GM19463 (cell line): ENCODE measurements at regions not wholly inside any gene's neighbourhood (a gene's known extent, or its start where the extent isn't known, plus 50 kb on each side); places are given as distances from the start of the nearest gene placed in this dataset.
"Not testable (repeated sequence)": the region's sequence is repeated elsewhere in the genome, so short reads cannot be mapped to it uniquely, and the experiment has no call there.

Experiments used
- ATAC-seq: cut with Tn5 transposase; IDR thresholded peaks from one replicate; pipeline ENCODE4 v1.9.1; 2021; ENCODE audit warnings: mild to moderate bottlenecking, moderate library complexity; ENCODE audit not compliant: unreplicated experiment

DNA sequence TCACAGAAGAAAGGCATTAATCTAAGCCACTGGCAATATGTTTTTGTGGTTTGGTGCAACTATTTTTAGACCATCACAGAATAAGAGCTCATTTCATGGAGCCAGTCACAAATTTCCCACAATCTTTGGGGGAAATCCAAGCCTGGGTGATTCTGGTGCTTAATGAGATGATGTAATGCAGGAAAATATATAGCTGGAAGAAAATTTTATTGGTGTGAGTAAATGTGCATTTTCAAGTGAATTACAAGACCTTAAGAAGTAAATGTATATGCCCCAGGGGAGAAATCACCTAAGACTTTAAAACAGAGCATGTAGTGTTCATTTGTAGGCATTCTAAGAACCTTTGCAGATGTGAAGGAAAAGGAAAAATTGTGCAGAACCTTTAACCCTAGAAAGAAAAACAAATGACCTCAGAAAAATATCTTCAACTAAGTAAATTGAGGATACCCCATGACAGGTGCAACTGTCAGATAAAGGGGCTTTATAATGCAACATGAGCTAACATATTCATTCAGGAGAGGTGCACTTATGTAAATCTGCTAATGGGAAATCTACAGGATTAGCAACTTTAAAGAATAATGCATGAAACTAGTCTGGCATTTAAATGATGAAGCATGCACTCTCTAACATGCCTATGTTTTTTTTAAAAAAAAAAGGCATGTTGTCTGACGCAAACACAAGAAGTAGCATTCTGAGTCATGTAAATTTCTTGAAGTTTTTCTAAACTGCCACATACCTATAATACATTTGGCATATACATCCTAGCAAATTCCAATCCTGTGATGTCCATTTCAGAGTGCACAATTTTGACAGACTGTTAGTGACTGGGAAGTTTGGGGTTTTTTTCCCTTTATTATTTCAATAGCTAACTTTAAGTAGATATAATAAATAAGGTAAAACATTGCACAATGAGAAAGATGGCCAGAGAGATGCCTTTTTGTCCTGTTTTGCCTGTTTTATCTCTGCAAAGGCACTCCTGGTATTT, 105.1 kb downstream of the MEX3B start:
- ATAC-seq, result no peak

DNA sequence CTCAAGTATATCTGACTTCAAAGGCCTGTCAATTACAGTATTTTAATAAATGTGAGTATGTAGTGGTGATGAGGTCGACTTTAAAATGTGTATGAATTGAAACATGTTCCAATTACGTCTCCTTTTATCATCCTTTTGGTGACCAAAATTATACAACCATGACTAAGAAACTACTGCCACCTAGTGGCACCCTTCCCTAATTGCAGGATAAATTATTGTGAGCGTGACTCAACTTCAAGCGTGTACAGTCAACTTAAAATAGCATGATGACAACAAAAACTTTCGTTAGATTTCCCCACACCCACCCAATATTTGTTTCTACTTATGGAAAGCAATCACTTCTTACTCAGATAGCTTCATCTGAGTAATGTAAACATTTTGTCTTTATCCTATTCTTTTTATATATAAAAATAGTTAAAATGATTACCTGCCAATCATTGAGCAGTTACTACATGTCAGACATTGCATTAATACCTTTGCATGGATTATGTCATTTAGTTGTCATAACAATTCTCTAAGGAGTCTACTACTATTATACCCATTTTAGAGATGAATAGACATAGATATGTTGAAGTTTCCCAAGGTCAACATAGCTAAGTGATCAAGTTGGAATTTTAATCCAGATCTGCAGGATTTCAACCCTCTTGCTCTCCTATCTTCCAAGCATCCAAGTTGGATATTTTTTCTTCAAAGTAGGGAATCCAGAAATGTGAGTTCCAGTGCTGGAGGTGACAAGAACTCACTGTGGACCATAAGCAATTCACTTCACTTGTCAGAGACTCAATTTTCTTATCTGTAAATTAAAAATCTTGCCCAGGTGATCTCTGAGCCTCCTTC, 106.0 kb downstream of the MEX3B start:
- no peak for ATAC-seq

DNA sequence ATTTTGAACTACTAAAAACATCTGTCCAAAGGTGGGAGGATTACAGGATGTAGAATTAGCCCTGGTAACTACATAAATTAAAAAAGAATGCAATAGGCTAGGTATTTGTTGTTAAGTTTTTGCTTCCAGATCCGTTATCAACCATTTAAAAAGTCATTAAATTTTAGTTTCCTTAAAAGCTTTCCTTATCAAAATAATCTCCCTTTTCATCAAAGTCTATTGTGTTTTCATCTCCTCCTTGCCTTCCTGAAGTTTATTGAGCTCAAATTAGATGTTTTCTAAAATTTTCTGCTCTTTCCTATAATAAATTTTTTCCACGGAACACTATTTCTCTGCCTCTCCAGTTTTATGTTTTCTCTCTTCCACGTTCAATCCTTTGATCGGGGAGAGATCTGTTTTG, 108.6 kb downstream of the MEX3B start:
- ATAC-seq, result no peak

DNA sequence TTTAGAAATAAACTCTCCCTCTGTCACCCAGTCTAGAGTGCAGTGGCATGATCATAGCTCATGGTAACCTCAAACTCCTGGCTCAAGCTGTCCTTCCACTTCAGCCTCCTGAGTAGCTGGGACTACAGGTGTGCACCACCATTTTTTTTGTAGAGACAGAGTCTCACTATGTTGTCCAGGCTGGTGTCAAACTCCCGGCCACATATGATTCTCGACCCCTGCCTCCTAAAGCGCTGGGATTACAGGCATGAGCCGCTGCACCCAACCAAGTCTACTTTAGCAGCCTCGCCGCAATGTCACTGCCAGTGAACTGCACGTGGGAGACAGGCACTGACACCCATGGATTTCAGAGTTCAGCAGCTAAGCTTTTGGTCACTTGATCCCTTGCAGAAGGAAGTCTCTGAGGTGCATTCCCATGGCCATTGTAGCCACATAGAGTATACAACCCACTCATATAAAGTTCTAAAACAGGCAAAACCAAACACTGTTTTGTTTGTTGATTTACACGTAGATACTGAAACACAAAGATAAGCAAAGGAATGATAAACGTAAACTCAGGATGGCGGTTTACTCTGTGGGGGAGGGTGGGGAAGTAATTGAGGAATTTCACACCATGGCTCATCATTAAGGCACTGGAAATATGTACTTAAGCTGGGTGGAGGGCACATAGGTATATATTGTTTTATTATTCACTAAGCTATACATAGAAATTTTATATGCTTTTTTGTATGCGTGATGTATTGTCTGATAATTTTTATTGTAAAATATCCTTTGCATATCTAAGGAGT, 115.0 kb downstream of the MEX3B start:
- ATAC-seq, result no peak

DNA sequence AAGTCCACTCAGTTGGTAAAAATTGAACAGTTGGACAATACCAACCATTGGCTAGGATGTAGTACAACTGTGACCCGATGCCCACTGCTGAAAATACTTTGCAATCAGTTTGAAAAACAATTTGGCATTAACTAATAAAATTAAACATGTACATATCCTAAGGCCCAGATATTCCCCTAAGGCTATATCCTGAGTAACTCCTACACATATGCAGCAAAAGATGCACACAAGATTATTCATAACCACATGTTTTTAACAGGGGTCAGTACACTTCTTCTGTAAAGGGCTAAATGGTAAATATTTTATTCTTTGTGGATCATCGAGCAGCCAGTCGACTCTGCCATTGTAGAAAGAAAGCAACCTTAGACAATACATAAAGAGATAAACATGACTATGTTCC, 116.3 kb downstream of the MEX3B start:
- no peak for ATAC-seq

DNA sequence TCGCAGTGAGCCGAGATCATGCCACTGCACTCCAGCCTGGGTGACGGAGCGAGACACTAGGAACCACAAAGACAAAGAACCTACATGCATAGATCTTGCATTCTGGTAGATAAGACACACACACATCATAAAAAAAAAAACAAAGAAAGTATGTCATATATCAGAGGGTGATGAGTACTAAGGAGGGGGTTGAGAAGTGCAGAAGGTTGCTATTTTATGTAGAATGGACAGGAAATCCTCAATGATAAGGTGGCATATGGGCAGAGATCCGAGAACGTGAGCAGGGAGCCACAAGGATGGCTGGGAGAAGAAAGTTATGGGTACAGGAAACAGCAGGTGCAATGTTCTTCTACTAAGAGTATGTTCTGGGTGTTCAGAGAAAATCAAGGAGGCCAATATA, 118.8 kb downstream of the MEX3B start:
- no peak for ATAC-seq

DNA sequence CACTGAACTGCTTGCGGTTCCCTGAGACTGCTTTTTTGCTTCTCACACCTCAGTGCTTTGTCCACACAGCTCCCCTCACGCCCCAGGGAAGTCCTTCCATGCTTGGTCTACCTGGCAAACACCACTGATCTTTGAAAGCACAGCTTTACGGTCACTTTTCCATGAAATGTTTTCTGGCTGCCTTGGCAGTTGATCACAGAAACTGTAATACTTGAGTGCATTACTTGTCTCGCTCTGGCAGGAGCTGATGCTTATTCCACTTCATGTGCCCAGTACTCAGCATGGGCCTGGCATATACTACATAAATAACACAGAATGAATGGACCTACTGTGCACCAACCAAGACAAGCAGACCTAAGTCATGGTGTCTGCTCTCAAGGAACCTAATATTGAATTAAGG, 121.1 kb downstream of the MEX3B start:
- ATAC-seq, result no peak

DNA sequence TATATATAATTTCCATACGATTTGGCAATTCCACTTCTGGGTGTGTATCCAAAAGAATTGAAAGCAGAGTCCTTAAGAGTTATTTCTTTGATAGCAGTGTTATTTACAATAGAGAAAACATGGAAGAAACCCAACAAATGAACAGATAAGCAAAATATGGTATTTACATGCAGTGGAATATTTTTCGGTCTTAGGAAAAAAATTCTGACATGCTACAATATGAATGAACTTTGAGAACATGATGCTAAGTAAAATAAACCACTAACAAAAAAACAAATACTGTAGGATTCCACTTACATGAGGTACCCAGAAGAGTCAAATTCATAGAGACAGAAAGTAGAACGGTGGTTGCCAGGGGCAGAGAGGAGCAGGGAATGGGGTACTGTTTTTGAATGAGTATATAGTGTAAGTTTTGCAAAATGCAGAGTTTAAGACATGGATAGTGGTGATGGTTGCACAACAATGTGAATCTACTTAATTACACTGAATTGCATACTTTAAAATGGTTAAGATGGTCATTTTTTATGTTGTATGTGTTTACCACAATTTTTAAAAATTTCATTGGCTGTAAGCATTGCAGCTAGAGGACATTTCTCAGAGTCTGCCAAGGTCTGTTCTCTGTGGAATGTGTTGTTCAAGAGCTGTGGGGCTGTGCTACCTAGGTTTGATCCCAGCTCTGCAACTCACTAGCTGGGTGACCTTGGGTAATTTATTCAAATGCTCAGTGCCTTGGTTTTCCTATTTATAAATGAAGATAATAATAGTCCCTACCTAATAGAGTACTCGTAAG, 122.1 kb downstream of the MEX3B start:
- no peak for ATAC-seq

DNA sequence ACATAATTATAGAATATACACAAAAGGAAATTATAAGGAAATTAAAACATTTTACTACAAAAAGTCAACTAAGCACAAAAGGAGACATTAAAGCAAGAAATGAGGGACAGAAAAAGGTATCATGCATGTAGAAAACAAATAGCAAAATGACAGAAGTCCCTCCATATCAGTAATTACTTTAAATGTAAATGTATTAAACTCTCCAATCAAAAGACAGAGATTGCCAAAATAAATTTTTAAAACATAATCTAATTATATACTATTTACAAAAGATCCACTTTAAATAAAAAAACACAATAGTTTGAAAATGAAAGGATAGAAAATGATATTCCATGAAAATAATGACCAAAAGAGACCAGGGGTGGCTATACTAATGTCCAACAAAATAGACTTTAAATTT, 123.7 kb downstream of the MEX3B start:
- no peak for ATAC-seq

DNA sequence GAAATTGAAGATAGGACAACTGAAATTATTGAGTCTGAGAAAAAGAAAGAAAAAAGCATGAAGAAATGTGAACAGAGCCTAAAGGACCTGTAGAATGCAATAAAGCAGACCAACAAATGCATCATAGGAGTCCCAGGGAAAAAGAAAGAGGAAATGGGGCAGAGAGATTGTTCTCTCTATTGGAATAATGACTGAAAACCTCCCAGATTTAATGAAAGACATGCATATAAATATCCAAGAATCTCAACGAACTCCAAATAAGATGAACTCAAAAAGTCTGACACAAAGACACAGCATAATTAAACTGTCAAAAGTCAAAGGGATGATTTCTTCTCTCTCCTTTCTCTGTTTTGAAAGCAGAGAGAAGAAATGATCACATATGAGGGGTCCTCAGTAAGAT, 124.7 kb downstream of the MEX3B start:
- no peak for ATAC-seq

DNA sequence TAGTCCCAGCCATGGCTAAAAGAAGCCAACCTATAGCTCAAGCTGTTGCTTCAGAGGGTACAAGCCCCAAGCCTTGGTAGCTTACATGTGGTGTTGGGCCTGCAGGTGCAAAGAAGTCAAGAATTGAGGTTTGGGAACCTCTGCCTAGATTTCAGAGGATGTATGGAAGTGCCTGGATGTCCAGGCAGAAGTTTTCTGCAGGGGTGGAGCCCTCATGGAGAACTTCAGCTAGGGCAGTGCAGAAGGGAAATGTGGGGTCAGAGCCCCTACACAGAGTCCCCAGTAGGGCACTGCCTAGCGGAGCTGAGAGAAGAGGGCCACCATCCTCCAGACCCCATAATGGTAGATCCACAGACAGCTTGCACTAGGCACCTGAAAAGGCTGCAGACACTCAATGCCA, 127.1 kb downstream of the MEX3B start:
- not testable (repeated sequence) for ATAC-seq

DNA sequence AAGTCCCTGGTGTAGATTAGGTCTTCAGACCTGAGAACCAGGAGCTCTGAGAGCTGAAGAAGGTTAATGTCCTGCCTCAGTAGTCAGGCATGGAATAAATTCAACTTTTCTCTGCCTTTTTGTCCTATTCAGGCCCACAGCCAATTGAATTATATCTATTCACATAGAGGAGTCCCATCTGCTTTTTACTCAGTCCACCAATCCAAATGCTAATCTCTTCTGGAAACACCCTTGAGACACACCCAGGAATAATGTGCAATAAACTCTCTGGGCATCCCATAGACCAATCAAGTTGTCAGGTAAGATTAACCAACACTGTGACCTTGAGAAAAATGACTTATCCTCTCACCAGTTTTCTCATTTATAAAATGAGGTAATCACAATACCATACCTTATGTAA, 129.4 kb downstream of the MEX3B start:
- no peak for ATAC-seq

DNA sequence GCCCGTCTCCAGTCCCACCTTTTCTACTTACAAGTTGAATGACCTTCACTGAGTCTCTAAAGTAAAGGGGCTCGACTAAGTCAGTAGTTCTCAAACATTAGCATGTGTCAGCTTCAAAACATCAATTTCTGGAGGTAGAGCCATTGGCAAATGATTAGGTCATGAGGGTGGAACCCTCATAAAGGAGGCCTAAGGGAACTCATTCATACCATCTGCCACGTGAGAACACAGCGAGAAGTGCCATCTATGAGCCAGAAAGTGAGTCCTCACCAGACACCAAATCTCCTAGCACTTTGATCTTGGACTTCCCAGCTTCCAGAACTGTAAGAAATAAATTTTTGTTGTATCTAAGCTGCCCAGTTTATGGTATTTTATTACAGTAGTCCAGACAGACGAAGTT, 129.8 kb downstream of the MEX3B start:
- ATAC-seq, result no peak

DNA sequence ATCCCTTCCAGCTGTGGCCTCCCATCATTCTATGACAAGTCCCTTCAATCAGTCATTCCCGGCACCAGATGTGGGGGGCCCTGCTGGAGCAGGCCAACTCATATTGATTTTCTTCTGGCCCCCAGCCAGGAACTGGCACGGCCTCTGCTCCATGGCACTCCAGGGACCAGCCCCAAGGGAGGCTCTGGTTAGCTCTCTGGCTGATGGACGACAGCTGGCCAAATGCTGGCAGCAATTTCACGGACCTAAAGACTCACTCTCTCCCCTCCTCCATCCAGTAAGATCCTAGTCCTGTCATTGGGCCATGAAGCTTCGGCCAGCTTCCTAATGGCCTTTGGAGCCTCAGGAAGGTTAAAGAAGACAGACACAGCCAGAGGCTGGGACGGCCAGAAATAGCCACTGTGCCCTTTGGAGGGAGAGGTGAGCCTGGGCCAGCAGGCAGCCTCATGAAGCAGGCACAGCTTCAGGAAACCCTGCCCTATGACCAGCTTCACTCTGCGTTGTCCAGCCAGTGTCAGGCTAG, 131.0 kb downstream of the MEX3B start:
- no peak for ATAC-seq

DNA sequence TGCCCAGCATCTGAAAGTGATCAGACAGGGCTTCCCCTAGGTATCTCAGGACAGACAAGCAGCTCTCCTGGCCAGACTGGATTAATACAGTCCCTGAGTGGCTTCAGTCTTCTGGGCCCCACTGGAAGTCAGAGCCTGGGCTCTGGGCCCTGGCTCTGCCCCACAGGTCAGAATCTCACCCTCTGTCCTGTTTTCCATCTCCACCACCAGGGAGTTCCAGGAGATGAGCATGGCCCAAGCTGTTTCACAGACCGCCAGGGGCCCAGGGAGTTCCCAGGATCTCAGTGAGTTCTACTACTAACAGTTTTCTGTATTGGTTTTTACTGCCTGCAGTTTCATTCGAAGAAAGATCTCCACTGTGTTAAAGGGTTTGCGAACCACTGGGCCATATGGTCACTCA, 131.5 kb downstream of the MEX3B start:
- ATAC-seq, result no peak

DNA sequence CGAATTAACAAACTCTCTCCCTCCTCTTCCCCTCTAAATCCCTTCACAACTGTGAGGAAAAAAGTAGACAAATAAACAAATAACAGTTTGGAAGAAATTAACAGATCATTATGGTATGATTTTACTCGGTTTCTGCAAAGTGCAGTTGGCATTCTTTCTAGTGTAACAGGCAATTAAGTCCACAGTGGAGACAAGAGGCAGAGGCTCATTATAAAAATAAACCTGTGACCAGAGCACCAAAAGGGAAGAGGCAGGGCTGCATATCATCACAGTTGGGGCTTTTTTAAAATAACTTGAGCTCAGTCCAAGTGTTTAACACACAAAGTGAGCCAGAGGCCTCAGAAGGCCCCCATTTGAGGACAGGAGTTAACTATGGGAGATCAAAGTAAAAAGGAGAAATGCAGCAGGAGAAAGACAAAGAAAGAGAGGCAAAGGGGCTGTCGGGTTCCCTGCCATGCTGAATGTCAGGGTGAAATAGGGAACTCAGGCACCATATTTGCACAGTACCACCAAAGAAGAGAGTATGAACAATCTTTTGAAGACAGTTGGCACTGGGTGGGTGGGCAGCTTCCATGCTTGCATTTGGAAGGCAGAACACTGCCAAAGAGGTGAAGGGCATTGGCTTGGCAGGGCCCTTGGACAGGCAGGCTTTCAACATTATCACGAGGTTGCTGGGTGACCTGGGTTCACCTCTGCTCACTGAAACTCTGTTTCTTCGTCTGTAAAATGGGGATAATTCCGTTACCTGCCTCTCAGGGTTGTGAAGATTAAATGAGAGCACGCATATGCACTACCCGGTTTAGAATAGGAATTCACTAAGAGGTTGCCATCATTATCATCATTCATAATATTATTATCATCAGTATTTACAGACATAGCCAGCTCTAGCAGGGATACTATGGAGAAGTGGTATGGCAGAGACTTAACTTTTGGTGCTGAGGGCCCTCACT, 134.5 kb downstream of the MEX3B start:
- no peak for ATAC-seq

DNA sequence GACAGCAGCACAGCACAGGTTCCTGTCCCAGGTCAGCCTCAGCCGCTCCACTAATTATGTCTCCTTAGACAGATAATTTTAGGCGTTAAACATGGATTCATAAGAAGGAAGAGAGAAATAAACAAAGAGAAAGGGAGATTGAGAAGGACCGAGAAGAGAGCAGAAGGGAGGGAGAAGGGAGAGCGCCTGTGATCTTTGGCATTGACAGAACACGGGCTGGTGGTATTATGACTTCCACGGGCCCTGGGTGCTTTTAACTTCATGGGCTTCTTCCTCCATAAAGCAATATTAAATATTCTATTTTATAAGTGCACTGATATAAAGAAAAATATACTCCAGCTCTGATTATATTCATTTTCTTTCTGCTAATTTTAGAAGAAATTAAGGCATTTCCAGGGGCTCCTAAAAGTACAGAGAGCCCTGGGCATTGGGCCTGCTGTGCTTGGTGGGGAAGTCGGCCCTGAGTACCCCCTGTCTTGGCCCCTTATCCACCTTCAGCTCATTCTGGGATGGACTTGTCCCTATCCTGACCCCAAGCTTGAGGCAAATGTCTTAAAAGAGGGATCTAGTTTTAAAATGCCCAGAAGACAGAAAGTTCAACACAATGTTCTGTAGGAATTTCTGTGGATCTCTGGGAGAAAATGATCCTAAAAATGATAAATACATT, 135.3 kb downstream of the MEX3B start:
- no peak for ATAC-seq

DNA sequence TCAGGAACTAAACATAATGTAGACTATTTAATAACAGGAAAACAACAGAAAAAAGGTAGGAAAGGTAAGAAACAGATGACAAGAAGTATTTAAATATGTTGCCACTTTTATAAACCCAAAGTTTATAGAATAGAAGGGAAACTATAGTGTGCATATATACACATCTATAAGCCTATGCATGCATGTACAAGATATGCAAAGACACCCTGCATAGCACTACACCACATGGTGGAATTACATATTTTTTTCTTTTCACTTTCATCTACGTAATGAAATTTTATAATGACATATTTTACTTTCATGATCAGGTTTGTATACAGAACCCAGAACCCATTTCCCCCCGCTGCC, 136.8 kb downstream of the MEX3B start:
- no peak for ATAC-seq

DNA sequence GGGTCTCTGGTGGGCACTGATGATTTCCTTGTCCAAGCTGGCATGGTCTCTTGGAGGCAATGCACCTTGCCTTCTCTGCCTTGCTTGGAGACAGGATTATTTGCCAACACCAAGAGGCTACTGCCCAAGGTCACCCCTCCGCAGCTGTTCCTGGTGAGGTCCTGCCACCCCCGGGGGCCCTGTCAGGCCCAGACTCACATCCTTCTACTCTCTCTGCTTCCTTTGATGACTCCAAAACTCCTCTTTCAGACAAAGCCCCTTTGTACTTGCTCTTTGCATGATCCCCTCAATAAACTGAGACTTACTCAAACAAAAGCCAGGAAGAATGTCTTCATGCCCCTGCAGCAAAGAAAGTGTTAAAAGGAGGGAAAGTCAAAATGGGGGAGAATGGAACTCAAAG, 137.7 kb downstream of the MEX3B start:
- ATAC-seq, result no peak
